ENCODE measurements at regions not wholly inside any gene's neighbourhood (a gene's known extent, or its start where the extent isn't known, plus 50 kb on each side); places are given as distances from the start of the nearest gene placed in this dataset.

- no peak for DNase-seq (ENCODE audit: low read depth in 4 of 4, low spot score in 1 of 4)
Measured at GRCh38 chr11:104365676-104366075, 201.7 kb upstream of the PDGFD start.

DNA sequence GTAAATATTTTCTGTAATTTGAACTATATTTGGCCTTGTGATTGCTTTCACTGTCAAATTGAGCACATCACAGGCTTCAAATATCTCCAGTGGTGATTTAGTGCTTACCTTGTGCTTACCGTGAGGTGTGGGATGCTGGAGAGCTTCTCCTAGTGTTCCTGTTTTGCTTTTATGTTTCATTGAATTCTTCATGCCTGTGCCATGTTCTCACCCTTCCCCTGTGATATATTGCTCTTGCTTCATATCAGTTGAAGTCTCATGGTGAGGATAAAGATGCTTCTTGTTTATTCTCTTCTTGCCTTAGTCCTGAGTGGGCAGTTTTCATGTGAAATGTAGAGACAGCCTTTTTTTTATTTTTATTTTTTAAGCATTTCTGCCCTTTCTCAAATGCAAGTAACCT, 198.0 kb upstream of the PDGFD start:
- DNase-seq (ENCODE audit: low read depth in 4 of 4, low spot score in 1 of 4) = no peak

GRCh38 chr11:104352036-104352435, 188.1 kb upstream of the PDGFD start:
- DNase-seq (ENCODE audit: low read depth in 4 of 4, low spot score in 1 of 4) = no peak

- no peak for DNase-seq (ENCODE audit: low read depth in 4 of 4, low spot score in 1 of 4)
Measured at GRCh38 chr11:104343578-104343977, 179.6 kb upstream of the PDGFD start.

DNA sequence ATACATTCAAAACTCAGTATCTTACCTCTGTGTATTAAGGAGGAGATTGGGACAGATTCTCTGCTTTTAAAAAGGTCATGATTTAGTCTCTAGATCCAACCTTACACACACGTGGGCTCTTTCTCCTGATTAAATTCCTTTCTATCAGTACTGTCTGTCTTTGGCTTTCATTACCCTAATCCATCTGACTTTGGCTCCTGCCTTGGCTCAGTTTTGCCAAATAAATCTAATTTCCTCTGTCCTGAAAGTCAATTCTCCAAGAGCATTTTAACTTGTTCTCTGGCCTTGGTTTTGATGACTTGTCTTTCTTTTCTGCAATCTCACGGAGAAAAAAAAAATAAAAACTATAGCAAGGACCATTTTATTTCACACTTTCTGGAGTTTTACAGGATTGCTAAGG, 176.6 kb upstream of the PDGFD start:
- DNase-seq (ENCODE audit: low read depth in 4 of 4, low spot score in 1 of 4) = no peak

GRCh38 chr11:104339380-104339831, 175.5 kb upstream of the PDGFD start:
- DNase-seq (ENCODE audit: low read depth in 4 of 4, low spot score in 1 of 4) = no peak

- no peak for DNase-seq (ENCODE audit: low read depth in 4 of 4, low spot score in 1 of 4)
Measured at GRCh38 chr11:104338186-104338585, 174.2 kb upstream of the PDGFD start.

GRCh38 chr11:104337273-104337672, 173.3 kb upstream of the PDGFD start:
- no peak for DNase-seq (ENCODE audit: low read depth in 4 of 4, low spot score in 1 of 4)

DNA sequence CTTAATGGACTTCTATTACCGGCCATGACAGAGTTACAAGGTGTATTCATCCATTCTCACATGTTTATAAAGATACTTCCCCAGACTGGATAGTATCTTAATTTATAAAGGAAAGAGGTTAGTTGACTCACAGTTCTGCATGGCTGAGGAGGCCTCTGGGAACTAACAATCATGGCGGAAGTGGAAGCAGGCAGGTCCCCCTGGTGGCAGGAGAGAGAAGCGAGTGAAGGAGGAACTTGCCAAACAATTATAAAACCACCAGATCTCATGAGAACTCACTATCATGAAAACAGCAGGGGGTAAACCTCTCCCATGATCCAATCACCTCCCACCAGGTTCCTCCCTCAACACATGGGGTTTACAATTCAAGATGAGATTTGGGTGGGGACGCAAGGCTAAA, 170.0 kb upstream of the PDGFD start:
- no peak for DNase-seq (ENCODE audit: low read depth in 4 of 4, low spot score in 1 of 4)

- DNase-seq (ENCODE audit: low read depth in 4 of 4, low spot score in 1 of 4) = no peak
Measured at GRCh38 chr11:104332110-104332509, 168.2 kb upstream of the PDGFD start.

DNA sequence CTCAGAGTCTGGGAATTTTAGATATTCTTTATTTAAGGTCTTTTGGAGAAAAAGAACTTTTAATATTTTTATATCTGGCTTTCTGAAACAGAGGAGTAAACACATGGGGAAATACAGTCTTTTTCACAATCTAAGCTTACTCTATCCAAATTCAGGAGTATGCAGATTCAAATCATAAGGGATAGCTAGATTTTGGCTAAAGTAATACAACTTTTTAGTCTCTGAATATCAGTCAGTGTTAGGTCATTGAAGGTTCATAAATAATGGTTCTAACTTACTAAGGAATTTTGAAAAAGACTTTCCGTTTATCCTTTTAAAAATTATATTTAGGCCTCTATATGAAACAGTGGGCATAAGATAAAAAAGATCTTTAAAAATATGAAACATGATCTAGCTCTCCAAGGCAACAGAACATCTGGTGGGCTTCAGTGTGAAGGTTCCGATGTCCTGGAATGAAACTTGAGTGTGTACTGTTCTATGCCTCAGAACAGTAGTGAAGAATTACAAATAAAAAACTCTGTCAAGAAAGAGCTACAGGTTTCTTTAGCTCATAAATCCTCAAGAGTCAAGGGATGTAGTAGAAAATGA, 165.2 kb upstream of the PDGFD start:
- DNase-seq (ENCODE audit: low read depth in 4 of 4, low spot score in 1 of 4) = no peak

DNA sequence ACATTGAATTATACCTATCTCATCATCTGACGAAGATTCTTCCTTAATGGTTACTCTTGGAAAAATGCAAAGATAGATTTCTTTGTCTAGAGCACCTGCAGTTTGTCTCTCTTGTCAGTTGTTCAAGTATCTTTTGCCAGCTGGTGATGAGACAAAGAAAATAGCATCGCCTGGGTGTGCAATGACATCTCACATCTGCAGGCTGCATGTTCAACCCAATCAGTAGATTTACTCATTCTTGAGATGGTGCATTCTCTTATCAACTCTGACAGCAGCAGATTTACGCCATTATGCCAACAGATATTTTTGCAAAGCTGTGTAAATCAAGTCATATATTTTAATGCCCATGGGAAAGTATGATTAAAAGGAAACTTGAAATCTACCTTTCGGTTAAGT, 164.6 kb upstream of the PDGFD start:
- DNase-seq (ENCODE audit: low read depth in 4 of 4, low spot score in 1 of 4) = no peak

DNA sequence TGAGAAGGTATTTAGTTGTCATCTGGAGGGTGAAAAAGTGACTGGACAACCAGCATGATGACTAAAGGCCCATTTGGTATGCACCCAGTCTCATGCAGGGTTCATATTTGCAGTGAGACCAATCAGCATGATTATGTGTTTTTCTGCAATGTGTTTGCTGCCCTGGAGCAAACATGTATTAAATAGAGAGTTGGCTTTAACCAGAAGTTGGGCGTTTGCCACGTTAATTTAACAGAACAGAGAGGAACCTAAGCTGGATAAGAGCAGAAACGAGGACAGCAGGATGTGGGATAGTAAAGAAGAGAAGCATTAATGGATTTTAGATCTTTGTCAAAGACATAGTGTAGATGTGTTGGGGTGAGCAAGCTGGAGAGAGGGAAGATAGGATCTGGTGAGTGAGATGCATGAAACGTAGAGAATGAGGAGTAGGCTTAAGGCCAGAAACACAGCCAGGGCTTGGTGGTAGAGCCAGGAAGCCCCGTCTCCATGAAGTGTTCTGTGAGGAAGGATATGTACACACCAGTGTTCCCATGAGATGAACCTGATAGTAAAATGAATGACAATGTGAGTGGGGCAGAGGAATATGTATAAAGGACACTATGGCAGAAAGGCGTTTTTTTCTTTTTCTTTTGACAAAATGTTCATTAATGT, 164.0 kb upstream of the PDGFD start:
- DNase-seq (ENCODE audit: low read depth in 4 of 4, low spot score in 1 of 4) = no peak

GRCh38 chr11:104325093-104325492, 161.1 kb upstream of the PDGFD start:
- DNase-seq (ENCODE audit: low read depth in 4 of 4, low spot score in 1 of 4) = no peak

GRCh38 chr11:104324276-104324675, 160.3 kb upstream of the PDGFD start:
- no peak for DNase-seq (ENCODE audit: low read depth in 4 of 4, low spot score in 1 of 4)

- no peak for DNase-seq (ENCODE audit: low read depth in 4 of 4, low spot score in 1 of 4)
Measured at GRCh38 chr11:104323841-104324240, 159.9 kb upstream of the PDGFD start.

DNA sequence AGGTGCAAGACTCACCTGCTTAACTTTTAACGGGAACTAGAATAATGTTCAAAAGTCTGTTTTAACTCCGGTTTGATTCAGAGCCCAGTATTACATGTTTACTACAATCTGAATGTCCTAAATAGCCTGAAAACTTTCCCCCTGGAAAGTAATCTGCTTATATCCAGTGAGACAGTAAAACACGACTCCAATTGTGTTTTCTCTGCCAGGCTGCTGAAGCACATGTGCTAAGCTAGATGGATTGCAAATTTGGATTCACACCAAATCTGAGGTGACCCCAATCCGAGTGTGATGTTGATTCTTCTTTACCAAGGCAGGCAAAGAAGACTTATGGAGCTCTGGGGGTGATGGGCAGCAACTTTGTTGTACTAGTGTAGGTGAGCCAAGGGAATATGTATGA, 158.7 kb upstream of the PDGFD start:
- no peak for DNase-seq (ENCODE audit: low read depth in 4 of 4, low spot score in 1 of 4)

- DNase-seq (ENCODE audit: low read depth in 4 of 4, low spot score in 1 of 4) = no peak
Measured at GRCh38 chr11:104320956-104321355, 157.0 kb upstream of the PDGFD start.

- no peak for DNase-seq (ENCODE audit: low read depth in 4 of 4, low spot score in 1 of 4)
Measured at GRCh38 chr11:104320097-104320496, 156.2 kb upstream of the PDGFD start.

DNA sequence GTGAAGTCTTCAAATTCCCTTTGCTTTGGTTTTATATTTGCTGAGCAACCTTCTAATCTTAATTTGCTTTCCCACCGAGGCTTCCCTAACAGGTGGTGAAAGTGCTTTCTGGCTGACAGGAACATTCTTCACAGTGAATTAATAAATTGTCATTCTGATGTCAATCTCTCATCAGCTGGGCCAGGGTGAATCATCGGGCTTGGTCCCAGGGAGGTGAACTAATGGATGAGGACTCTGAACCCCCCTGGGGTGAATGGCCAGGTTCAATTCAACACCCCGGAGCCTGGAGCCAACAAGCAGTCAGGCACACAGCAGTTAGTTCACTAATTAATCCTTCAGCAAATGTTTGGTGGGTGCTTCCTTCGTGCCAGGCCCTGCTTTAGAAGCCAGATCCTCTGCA, 155.4 kb upstream of the PDGFD start:
- DNase-seq (ENCODE audit: low read depth in 4 of 4, low spot score in 1 of 4) = no peak

GRCh38 chr11:104306862-104307474, 143.0 kb upstream of the PDGFD start:
- DNase-seq (ENCODE audit: low read depth in 4 of 4, low spot score in 1 of 4) = no peak

- DNase-seq (ENCODE audit: low read depth in 4 of 4, low spot score in 1 of 4) = no peak
Measured at GRCh38 chr11:104301776-104302175, 137.8 kb upstream of the PDGFD start.

DNA sequence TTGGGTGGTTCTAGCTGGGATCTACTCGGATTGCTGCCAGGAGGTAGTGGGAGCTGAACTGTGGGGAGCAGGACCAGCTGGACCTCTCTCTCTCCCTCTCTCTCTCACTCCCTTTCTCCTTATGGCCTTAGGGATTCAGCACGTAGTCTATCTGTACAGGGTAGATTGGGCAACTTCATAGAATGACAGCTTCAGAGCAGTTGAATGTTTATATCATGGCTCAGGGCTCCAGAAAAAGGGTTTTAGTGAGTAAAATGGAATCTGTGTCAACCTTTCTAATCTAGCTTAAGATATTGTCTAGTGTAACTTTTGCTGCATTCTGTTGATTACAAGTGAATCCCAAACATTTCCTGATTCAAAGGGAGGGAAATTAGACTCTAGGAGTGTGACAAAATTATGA, 127.7 kb upstream of the PDGFD start:
- DNase-seq (ENCODE audit: low read depth in 4 of 4, low spot score in 1 of 4) = no peak

All from stimulated activated CD4-positive, alpha-beta T cell treated with anti-CD3 and anti-CD28 coated beads, Interleukin-1b, Interleukin-23, amount 100 ng/mL, for 24 hours (primary cell).